SK-N-SH treated with all-trans-retinoic acid at 6 μM for 48 hours (cell line): ENCODE measurements at regions not wholly inside any gene's neighbourhood (a gene's known extent, or its start where the extent isn't known, plus 50 kb on each side); places are given as distances from the start of the nearest gene placed in this dataset.

ENCODE experiments used
- ATAC-seq: fragments of 200-7000 bp; cut with Tn5 transposase; 3 replicates; pipeline ENCODE4 v1.9.1; 2020; ENCODE audit warnings: mild to moderate bottlenecking, moderate library complexity
- ARNTL ChIP-seq: fragments of 450-650 bp; formaldehyde crosslinking; IDR thresholded peaks from 2 replicates; pipeline ENCODE4 v1.5.0; 2020; ENCODE audit warnings: low read depth, mild to moderate bottlenecking, moderate library complexity, borderline replicate concordance
- BACH2 ChIP-seq: fragments of 250-450 bp; sonication (Bioruptor Pico); IDR thresholded peaks from 2 replicates; pipeline ENCODE4 v1.9.0; 2021; ENCODE audit warnings: mild to moderate bottlenecking, borderline replicate concordance
- CSDC2 ChIP-seq: fragments of 250-450 bp; sonication (Bioruptor Pico); IDR thresholded peaks from 2 replicates; pipeline ENCODE4 v1.5.0; 2020; ENCODE audit warnings: mild to moderate bottlenecking, moderate library complexity
- ESRRG ChIP-seq: fragments of 250-450 bp; sonication (Bioruptor Pico); IDR thresholded peaks from 2 replicates; pipeline ENCODE4 v1.6.1; 2021; ENCODE audit warnings: mild to moderate bottlenecking
- GLIS3 ChIP-seq: fragments of 250-450 bp; sonication (Bioruptor Pico); IDR thresholded peaks from 2 replicates; pipeline ENCODE4 v1.5.0; 2020; ENCODE audit warnings: mild to moderate bottlenecking, moderate library complexity
- ISL1 ChIP-seq: fragments of 250-450 bp; sonication (Bioruptor Pico); IDR thresholded peaks from 2 replicates; pipeline ENCODE4 v2.1.2; 2022; ENCODE audit warnings: mild to moderate bottlenecking, moderate library complexity
- OSR1 ChIP-seq: fragments of 250-450 bp; sonication (Bioruptor Pico); IDR thresholded peaks from 2 replicates; pipeline ENCODE4 v1.8.0; 2022; ENCODE audit warnings: moderate library complexity, mild to moderate bottlenecking, inconsistent platforms
- PPARA ChIP-seq: fragments of 250-450 bp; sonication (Bioruptor Pico); IDR thresholded peaks from 2 replicates; pipeline ENCODE4 v1.5.0; 2020; ENCODE audit warnings: mild to moderate bottlenecking, borderline replicate concordance
- RARB ChIP-seq: fragments of 250-450 bp; sonication (Bioruptor Pico); IDR thresholded peaks from 2 replicates; pipeline ENCODE4 v1.8.0; 2021; ENCODE audit warnings: mild to moderate bottlenecking, moderate library complexity
- SNAI2 ChIP-seq: fragments of 250-450 bp; sonication (Bioruptor Pico); IDR thresholded peaks from 2 replicates; pipeline ENCODE4 v1.5.0; 2020; ENCODE audit warnings: mild to moderate bottlenecking, moderate library complexity
- TCF4 ChIP-seq: fragments of 250-450 bp; sonication (Bioruptor Pico); IDR thresholded peaks from 2 replicates; pipeline ENCODE4 v1.8.0; 2021; ENCODE audit warnings: mild to moderate bottlenecking, moderate library complexity, borderline replicate concordance
- TOX ChIP-seq: fragments of 250-450 bp; sonication (Bioruptor Pico); IDR thresholded peaks from 2 replicates; pipeline ENCODE4 v1.8.0; 2021; ENCODE audit warnings: mild to moderate bottlenecking, moderate library complexity, borderline replicate concordance
- ZC3H10 ChIP-seq: fragments of 250-450 bp; sonication (Bioruptor Pico); IDR thresholded peaks from 2 replicates; pipeline ENCODE4 v1.5.1; 2021; ENCODE audit warnings: mild to moderate bottlenecking, moderate library complexity
- ZFP3 ChIP-seq: fragments of 250-450 bp; sonication (Bioruptor Pico); IDR thresholded peaks from 2 replicates; pipeline ENCODE4 v1.5.0; 2020; ENCODE audit warnings: mild to moderate bottlenecking, moderate library complexity
- ZFP30 ChIP-seq: fragments of 450-650 bp; formaldehyde crosslinking; IDR thresholded peaks from 2 replicates; pipeline ENCODE4 v1.5.0; 2022; ENCODE audit warnings: mild to moderate bottlenecking, moderate library complexity
- ZNF565 ChIP-seq: fragments of 450-650 bp; formaldehyde crosslinking; conservative IDR thresholded peaks from 2 replicates; pipeline ENCODE4 v1.5.0; 2020; ENCODE audit warnings: low read depth, mild to moderate bottlenecking, moderate library complexity
- ZNF70 ChIP-seq: fragments of 450-650 bp; formaldehyde crosslinking; IDR thresholded peaks from 2 replicates; pipeline ENCODE4 v1.5.0; 2020; ENCODE audit warnings: mild to moderate bottlenecking, moderate library complexity
- ZNF8 ChIP-seq: fragments of 450-650 bp; formaldehyde crosslinking; IDR thresholded peaks from 2 replicates; pipeline ENCODE4 v1.5.0; 2020; ENCODE audit warnings: mild to moderate bottlenecking, moderate library complexity
- TF ChIP-seq, protein P1 (sequence below): fragments of 250-450 bp; sonication (Bioruptor Pico); IDR thresholded peaks from 2 replicates; pipeline ENCODE4 v1.5.0; 2020; ENCODE audit warnings: mild to moderate bottlenecking, moderate library complexity
- TF ChIP-seq, protein P2 (sequence below): fragments of 250-450 bp; sonication (Bioruptor Pico); IDR thresholded peaks from 2 replicates; pipeline ENCODE4 v1.8.0; 2021; ENCODE audit warnings: low read depth, mild to moderate bottlenecking, moderate library complexity, borderline replicate concordance
- TF ChIP-seq, protein P3 (sequence below): fragments of 250-450 bp; sonication (Bioruptor Pico); IDR thresholded peaks from 2 replicates; pipeline ENCODE4 v1.5.1; 2021; ENCODE audit warnings: mild to moderate bottlenecking, moderate library complexity
- TF ChIP-seq, protein P4 (sequence below): fragments of 250-450 bp; sonication (Bioruptor Pico); IDR thresholded peaks from 2 replicates; pipeline ENCODE4 v1.8.0; 2020; ENCODE audit warnings: mild to moderate bottlenecking, moderate library complexity, borderline replicate concordance

DNA sequence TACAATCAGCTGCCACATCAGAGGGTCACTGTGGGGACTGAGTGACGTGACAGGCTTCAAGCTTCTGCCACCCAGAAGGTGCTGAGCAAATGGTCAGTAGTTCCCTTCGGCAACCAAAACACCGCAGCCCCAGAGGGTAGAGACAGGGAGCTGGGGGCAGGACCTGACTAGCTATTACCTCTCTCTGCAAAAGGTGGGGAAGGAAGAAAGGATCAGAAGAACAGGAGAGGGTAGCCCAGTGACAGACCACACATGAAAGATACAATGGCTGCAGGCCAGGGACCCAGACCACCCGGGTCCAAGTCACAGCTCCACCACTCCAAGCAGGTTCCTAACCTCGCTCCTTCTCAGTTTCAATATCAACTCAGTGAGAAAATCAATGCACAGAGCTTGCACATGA, 377.1 kb downstream of the NPHP4 start (continued):
- TF ChIP-seq, protein P1, sequence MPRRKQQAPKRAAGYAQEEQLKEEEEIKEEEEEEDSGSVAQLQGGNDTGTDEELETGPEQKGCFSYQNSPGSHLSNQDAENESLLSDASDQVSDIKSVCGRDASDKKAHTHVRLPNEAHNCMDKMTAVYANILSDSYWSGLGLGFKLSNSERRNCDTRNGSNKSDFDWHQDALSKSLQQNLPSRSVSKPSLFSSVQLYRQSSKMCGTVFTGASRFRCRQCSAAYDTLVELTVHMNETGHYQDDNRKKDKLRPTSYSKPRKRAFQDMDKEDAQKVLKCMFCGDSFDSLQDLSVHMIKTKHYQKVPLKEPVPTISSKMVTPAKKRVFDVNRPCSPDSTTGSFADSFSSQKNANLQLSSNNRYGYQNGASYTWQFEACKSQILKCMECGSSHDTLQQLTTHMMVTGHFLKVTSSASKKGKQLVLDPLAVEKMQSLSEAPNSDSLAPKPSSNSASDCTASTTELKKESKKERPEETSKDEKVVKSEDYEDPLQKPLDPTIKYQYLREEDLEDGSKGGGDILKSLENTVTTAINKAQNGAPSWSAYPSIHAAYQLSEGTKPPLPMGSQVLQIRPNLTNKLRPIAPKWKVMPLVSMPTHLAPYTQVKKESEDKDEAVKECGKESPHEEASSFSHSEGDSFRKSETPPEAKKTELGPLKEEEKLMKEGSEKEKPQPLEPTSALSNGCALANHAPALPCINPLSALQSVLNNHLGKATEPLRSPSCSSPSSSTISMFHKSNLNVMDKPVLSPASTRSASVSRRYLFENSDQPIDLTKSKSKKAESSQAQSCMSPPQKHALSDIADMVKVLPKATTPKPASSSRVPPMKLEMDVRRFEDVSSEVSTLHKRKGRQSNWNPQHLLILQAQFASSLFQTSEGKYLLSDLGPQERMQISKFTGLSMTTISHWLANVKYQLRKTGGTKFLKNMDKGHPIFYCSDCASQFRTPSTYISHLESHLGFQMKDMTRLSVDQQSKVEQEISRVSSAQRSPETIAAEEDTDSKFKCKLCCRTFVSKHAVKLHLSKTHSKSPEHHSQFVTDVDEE, result no peak
- TF ChIP-seq ZNF8 (CRISPR knock-in tag), result no peak
- TF ChIP-seq PPARA, result no peak
- TF ChIP-seq TOX (CRISPR knock-in tag), result no peak

DNA sequence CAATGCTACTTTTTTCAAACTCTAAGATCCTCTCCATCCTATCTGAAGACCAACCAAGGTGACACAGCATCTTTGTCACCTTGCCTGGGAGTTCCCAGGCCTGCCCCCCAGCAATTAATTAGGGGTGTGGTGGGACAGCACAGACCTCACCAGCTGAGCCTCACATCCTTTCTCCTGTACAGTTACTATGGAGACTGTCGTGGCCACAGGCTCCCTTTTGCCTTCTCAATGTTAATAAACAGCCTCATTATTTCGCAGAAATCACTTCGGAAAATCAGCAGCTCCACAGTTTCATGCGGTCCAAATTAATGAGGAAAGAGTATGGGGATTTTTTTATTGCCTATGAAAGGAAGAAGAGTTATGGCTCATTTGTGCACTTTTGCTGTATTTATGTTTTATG, 378.3 kb downstream of the NPHP4 start:
- TF ChIP-seq PPARA (no peak), TCF4 (CRISPR knock-in tag) (no peak), ZFP3 (no peak), BACH2 (no peak), ZFP30 (CRISPR knock-in tag) (no peak), RARB (CRISPR knock-in tag) (no peak), SNAI2 (no peak), ISL1 (no peak), CSDC2 (CRISPR knock-in tag) (no peak), ZNF8 (CRISPR knock-in tag) (no peak), TOX (CRISPR knock-in tag) (no peak)
- TF ChIP-seq, protein P2, sequence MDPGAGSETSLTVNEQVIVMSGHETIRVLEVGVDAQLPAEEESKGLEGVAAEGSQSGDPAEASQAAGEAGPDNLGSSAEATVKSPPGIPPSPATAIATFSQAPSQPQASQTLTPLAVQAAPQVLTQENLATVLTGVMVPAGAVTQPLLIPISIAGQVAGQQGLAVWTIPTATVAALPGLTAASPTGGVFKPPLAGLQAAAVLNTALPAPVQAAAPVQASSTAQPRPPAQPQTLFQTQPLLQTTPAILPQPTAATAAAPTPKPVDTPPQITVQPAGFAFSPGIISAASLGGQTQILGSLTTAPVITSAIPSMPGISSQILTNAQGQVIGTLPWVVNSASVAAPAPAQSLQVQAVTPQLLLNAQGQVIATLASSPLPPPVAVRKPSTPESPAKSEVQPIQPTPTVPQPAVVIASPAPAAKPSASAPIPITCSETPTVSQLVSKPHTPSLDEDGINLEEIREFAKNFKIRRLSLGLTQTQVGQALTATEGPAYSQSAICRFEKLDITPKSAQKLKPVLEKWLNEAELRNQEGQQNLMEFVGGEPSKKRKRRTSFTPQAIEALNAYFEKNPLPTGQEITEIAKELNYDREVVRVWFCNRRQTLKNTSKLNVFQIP (CRISPR knock-in tag), result no peak
- ATAC-seq, result no peak

DNA sequence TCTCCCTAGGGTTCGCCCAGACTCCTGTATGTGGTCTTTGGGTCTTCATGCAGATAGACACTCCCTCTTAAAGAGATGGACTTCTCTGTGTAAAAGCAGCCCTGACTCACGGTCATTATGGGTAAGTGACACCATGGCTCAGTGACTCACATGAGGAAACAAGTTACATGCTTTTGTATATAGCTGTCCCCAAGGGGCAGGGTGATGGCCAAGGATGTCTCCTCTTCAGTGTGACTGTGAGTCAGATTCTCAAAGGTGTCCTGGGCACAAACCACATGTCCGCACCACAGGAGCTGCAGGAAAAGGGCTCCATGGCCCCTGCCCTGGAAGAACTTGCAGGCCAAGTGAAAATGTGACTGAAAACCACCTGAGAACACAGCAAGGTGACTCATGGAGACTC, 380.4 kb downstream of the NPHP4 start:
- TF ChIP-seq ZFP30 (CRISPR knock-in tag) (no peak), ZFP3 (no peak), ARNTL (CRISPR knock-in tag) (no peak), ZNF70 (no peak), ESRRG (no peak)
- ATAC-seq, result no peak

DNA sequence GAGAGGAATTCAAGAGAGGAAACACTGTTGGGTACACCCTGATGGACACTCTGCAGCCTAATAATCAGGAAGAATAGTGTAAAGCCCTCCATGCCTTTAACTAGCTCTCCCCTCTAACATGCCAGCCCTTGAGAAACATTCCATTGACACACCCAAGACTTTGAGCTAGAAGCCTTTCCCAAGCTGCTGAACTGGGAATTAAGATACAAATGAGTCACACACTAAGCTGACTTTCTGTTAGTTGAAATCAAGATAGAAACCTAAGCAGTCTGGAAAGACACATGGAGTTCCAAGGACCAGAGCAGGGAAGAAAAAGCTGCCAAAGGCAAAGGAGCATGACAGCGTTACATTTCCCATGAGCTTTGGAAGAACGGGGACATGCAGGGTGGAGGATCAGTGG, 380.8 kb downstream of the NPHP4 start:
- TF ChIP-seq GLIS3 (CRISPR knock-in tag) (no peak), SNAI2 (no peak), RARB (CRISPR knock-in tag) (no peak), ZFP3 (no peak), TOX (CRISPR knock-in tag) (no peak), ESRRG (no peak), ZFP30 (CRISPR knock-in tag) (no peak), BACH2 (no peak), ZNF70 (no peak), ARNTL (CRISPR knock-in tag) (no peak), OSR1 (CRISPR knock-in tag) (no peak), ZNF565 (CRISPR knock-in tag) (no peak), ISL1 (no peak), TCF4 (CRISPR knock-in tag) (no peak), ZC3H10 (CRISPR knock-in tag) (no peak), PPARA (no peak)
- TF ChIP-seq, protein P1, result no peak
- TF ChIP-seq, protein P2 (CRISPR knock-in tag), result no peak
- TF ChIP-seq, protein P3, sequence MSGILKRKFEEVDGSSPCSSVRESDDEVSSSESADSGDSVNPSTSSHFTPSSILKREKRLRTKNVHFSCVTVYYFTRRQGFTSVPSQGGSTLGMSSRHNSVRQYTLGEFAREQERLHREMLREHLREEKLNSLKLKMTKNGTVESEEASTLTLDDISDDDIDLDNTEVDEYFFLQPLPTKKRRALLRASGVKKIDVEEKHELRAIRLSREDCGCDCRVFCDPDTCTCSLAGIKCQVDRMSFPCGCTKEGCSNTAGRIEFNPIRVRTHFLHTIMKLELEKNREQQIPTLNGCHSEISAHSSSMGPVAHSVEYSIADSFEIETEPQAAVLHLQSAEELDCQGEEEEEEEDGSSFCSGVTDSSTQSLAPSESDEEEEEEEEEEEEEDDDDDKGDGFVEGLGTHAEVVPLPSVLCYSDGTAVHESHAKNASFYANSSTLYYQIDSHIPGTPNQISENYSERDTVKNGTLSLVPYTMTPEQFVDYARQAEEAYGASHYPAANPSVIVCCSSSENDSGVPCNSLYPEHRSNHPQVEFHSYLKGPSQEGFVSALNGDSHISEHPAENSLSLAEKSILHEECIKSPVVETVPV (CRISPR knock-in tag), result no peak
- TF ChIP-seq, protein P4, sequence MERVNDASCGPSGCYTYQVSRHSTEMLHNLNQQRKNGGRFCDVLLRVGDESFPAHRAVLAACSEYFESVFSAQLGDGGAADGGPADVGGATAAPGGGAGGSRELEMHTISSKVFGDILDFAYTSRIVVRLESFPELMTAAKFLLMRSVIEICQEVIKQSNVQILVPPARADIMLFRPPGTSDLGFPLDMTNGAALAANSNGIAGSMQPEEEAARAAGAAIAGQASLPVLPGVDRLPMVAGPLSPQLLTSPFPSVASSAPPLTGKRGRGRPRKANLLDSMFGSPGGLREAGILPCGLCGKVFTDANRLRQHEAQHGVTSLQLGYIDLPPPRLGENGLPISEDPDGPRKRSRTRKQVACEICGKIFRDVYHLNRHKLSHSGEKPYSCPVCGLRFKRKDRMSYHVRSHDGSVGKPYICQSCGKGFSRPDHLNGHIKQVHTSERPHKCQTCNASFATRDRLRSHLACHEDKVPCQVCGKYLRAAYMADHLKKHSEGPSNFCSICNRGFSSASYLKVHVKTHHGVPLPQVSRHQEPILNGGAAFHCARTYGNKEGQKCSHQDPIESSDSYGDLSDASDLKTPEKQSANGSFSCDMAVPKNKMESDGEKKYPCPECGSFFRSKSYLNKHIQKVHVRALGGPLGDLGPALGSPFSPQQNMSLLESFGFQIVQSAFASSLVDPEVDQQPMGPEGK (CRISPR knock-in tag), result no peak
- no peak for ATAC-seq
